ENCODE measurements at regions not wholly inside any gene's neighbourhood (a gene's known extent, or its start where the extent isn't known, plus 50 kb on each side); places are given as distances from the start of the nearest gene placed in this dataset.

DNA sequence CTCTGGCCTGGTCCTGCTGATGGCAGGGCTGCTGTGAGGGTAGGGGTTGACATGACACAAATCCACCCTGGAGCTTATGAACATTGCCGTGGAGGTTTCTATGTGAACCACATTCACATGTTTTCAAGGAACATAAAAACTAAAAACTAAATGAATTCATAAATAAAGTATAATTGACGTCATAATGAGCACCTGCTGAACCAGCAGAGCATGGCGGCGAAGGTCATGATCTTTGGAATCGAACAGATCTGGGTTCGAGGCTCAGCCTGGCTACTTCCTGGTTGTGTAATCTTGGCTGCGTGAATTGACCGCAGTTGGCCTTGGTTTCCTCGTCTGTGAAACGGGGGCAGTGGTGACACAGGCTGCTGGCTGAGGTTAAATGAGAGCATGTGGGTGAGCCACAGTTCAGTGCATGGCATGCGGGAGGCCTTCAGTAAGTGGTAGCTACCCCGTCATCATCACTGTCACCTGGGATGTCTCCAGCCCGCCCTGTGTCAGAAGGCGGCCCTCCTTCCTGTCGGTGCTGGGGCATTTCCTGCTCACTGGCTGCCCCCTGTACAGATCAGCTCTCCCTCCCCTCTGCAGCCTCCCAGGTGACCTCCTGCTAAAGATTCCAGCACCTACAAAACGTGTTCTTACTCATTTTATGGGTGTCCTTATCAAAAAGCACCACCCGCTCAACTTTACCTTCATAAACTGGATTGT, 190.3 kb upstream of the SHH start:
- ATAC-seq, result no peak

GRCh38 chr7:156001496-156002260, 189.4 kb upstream of the SHH start:
- ATAC-seq, result peak; percentile 34

DNA sequence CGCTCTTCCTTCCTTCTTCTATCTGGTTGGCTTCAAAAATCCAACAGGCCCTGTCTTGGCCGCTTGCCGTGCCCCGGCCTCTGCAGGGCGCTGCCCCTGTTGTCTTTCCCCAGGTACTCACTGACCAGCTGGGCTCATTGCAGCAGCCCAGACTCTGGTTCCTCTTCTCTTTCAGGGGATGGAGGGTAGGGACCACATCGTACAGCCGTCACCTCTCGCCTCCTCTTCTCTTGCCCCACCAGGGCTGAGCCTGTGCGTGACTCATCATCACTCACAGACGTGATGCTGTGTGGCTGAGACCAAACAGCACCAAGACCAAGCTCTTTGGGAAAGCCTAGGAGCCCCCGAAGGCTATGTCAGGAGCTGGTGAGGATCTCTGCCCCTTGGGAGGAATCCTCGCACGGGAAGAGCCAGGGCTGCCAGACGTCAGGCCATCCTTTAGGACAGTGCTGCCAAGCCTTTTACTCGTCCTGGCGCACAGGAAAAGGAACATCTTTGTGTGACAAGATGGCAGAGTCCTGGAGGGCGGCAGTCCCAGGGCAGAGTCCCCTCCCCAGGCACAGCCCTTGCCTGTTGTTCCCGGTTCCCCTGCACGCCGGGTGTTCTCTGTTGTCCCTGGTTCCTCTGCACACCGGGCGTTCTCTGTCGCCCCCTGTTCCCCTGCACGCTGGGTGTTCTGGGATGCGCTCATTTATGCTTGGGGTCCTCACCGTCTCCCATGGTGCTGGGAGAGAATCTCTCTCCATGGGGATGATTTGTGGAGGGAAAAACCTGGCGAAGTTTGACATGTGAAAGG, 188.5 kb upstream of the SHH start:
- no peak for ATAC-seq

GRCh38 chr7:155999631-156000489, 187.6 kb upstream of the SHH start:
- no peak for ATAC-seq

- ATAC-seq, result no peak
Measured at GRCh38 chr7:155998766-155999630, 186.7 kb upstream of the SHH start.

- no peak for ATAC-seq
Measured at GRCh38 chr7:155998328-155998691, 186.0 kb upstream of the SHH start.

DNA sequence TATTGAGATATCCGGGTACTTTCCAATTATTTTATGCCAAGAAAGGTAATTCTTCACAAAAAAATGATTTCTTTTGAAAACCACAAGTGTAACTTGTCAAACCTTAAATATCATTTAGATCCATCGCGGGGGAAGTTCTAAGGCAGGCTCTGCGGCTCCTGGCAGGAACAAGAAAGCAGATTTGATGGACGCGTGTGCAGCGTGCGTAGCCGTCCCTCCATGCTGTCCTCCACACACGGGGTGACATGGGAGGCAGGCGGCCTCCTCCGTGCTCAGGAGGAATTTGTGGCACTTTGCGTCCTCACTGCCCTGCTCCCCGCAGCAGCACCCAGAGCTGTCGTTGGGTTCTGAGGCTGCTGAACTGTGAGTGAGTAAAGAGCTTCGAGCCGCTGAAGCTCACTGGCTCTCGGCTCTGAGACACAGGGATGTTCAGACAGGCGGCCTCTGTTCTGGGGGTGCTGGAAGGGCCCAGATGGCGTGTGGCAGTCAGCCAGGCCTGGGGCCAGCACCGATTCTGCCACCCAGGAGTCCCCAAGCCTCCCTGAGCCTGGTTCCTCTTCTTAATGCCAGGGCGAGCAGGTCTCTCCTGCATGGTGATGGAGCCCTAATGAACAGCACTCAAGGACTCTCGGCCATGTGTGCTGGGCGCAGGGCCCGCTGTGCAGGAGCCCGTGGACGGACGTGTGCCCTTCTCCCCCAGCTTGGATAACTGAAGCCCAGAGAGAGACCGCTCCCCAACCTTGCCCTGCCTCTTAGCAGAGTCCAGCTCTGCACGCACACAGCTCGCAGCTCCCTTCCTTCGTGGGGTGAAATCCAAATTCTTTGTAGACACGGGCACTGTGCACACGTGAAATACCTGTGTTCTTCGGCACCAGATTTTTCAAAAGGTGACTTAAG, 185.4 kb upstream of the SHH start:
- no peak for ATAC-seq

- no peak for ATAC-seq
Measured at GRCh38 chr7:155996718-155997280, 184.5 kb upstream of the SHH start.

GRCh38 chr7:155995183-155995612, 182.9 kb upstream of the SHH start:
- no peak for ATAC-seq

DNA sequence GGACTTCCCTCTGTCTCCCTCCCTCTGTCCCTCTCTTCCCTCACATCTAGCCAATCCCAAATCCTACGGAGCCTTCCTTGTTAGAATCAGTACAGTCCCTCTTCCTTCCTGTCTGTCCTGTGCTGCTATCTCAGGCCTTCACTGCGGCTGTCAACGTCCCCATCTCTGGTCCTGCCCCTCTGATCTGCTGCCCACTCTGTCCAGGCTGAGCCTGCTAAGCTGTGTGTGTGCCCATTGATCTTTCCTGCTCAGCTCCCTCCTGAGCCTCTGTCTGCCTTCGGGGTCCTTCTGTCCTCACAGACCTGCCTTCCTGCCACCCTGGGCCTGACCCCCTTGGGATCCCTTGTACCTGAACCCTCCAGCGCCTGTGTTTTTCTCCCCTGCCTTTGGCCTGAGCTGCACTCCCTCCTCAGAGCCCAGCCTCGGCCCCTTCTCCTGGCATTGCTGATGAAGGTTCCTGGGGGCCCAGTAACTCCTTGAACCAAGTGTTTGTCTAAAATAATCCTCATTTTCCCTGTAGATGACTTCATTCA, 182.1 kb upstream of the SHH start:
- no peak for ATAC-seq

DNA sequence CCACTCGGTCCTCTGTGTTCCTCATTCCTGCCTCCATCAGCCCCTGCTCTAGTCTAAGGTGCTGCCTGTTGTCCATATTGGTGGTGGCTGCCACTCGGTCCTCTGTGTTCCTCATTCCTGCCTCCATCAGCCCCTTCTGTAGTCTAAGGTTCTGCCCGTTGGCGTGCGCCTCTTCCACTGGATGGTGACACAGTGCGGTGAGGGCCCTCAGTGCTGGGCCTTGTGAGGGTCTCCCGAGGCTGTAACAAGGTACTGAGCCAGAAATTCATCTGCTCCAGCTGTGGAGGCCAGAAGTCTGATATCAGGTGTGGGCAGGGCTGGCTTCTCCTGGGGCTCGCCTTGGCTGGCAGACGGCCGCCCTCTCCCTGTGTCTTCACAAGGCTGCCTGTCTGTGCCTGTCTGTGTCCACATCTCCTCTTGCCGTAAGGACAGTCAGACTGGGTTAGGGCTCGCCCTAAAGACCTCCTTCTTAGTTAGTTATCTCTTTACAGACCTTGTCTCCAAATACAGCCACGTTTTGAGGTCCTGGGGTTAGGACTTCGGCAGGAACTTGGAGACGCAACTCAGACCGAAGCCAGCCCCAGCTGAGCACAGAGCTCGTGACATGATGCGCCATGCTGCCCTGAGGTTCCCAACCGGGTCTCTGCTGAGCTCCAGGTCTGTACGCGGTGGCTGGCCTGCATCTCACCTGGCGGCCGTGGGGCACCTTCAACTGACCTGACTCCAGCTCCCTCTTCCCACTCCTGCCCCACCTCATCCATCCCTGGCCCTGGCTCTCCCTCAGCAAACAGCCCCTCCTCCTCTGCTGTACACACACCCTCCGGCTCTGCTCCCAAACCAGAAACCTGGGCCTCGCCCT, 181.4 kb upstream of the SHH start:
- peak; percentile 62 for ATAC-seq

- ATAC-seq, result no peak
Measured at GRCh38 chr7:155992974-155993373, 180.7 kb upstream of the SHH start.

DNA sequence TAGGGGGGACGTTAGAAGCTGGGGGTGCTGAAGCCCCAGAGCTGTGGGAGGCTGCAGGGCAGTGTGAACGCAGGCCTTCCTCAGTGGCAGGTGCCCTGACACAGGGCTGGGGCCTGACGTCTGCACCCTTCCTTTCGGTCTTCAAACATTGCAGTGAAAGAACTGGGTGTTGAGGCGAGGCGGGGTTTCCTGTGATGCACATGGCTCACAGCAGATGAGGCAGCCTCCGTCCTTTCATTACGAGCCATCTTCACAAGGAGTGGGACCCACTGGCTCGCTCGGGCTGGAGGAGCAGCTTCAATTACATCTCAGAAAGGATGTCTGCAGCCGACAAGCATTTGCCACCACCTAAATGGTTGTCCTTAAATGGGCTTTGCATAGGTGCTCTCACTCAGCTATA, 180.3 kb upstream of the SHH start:
- ATAC-seq, result no peak

GRCh38 chr7:155992107-155992506, 179.8 kb upstream of the SHH start:
- ATAC-seq, result no peak

- ATAC-seq, result no peak
Measured at GRCh38 chr7:155991470-155991869, 179.2 kb upstream of the SHH start.

- no peak for ATAC-seq
Measured at GRCh38 chr7:155988416-155988815, 176.2 kb upstream of the SHH start.

GRCh38 chr7:155987681-155988235, 175.5 kb upstream of the SHH start:
- no peak for ATAC-seq

DNA sequence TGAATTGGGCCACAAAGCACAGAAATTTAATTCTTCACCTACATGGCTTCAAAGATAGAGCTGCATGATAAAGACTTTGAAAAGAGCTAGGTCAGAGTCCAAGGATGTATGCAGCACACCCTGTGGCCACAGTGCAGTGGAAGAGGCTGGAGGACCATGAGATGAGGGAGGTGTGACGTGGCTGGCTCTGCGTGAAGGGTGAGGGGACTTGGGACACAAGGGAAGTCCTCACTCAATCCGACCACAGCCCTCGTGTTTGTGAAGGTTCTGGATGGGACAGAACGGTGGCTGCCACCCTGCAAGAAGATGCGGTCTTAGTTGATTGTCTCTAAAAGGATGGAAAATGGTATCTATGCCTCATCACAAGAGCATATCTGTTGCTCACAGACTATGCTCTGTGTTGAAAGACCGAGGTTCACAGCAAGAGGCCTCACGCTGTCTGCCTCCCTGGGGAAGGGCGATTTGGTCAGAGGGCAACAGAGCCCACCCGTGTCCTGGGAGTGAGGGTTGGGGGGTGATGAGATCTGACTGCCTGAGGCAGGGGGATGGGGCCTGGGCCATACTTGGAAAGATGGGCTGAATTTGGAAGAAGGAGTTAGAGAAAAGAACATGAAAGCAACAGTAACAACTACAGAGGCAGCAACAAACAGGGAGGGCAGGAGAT, 174.4 kb upstream of the SHH start:
- ATAC-seq, result no peak

All from esophagus mucosa (tissue), 1 donor.